ENCODE measurements at regions not wholly inside any gene's neighbourhood (a gene's known extent, or its start where the extent isn't known, plus 50 kb on each side); places are given as distances from the start of the nearest gene placed in this dataset.

GRCh38 chr18:34985963-34986362 lies 55.2 kb upstream of the MAPRE2 start:
- Histone ChIP-seq H3K9me3 (ENCODE audit: control insufficient read depth, low read length) (no peaks in the 10 kb centered on the region), H3K4me1 (ENCODE audit: control insufficient read depth, insufficient read depth, low read length) (no peaks in the 10 kb centered on the region), H3K4me3 (ENCODE audit: low read length) (no peak overlapping the region), H3K9ac (ENCODE audit: low read length) (no peak overlapping the region), H3K27me3 (ENCODE audit: control insufficient read depth, insufficient read depth, low read length) (no peaks in the 10 kb centered on the region), H3K36me3 (ENCODE audit: control insufficient read depth, insufficient read depth, low read length) (no peaks in the 10 kb centered on the region)

DNA sequence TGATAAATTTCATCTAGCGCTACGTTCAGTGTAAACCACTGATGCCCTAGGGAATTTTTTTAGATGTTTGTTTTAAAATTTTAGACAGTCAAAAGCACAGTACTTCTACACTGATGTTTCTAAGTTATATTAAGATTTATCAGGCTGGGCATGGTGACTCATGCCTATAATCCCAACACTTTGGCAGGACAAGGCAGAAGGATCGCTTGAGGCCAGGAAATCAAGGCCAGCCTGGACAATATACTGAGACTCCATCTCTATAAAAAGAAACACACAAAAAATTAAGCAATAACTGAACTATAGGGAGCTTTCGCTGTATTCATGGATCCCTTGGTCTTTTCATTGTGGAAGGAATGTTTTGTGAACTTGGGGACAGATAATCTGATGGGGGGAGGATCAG lies 50.6 kb upstream of the MAPRE2 start:
- no peak overlapping the region for H3K9ac ChIP-seq (ENCODE audit: low read length)
- H3K4me3 ChIP-seq (ENCODE audit: low read length), result no peak overlapping the region
- no peaks in the 10 kb centered on the region for H3K36me3 ChIP-seq (ENCODE audit: control insufficient read depth, insufficient read depth, low read length)
- no peaks in the 10 kb centered on the region for H3K27me3 ChIP-seq (ENCODE audit: control insufficient read depth, insufficient read depth, low read length)
- H3K4me1 ChIP-seq (ENCODE audit: control insufficient read depth, insufficient read depth, low read length), result no peaks in the 10 kb centered on the region
- no peaks in the 10 kb centered on the region for H3K9me3 ChIP-seq (ENCODE audit: control insufficient read depth, low read length)

DNA sequence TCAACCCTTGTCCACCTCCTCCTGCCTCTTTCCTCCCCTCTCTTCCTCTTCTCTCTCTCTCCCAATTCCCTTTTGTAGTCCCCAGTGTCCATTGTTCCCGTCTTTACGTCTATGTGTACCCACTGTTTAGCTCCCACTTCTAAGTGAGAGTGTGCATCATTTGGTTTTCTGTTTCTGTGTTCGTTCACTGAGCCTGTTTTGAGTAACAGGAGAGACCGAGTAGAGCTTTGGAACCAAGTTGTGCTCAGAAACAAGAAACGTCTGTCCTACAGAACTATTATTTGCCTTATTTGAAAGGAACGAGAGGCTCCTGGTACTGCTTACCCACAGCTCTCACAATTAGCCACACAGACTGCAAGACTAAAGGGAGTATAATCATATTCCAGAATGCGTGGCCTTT lies 50.1 kb upstream of the MAPRE2 start:
- H3K27me3 ChIP-seq (ENCODE audit: control insufficient read depth, insufficient read depth, low read length), result no peaks in the 10 kb centered on the region
- no peaks in the 10 kb centered on the region for H3K4me1 ChIP-seq (ENCODE audit: control insufficient read depth, insufficient read depth, low read length)
- H3K9ac ChIP-seq (ENCODE audit: low read length), result no peak overlapping the region
- no peaks in the 10 kb centered on the region for H3K9me3 ChIP-seq (ENCODE audit: control insufficient read depth, low read length)
- H3K36me3 ChIP-seq (ENCODE audit: control insufficient read depth, insufficient read depth, low read length), result no peaks in the 10 kb centered on the region
- no peak overlapping the region for H3K4me3 ChIP-seq (ENCODE audit: low read length)

All from mucosa of stomach (tissue), 1 donor.